HEK293 (cell line): ENCODE measurements at regions not wholly inside any gene's neighbourhood (a gene's known extent, or its start where the extent isn't known, plus 50 kb on each side); places are given as distances from the start of the nearest gene placed in this dataset.
A peak's percentile ranks its signal among the peaks of the same experiment; 100 is the strongest.

Source experiments
- CTCF ChIA-PET: fragments of 350-600 bp; formaldehyde crosslinking; extraction: SDS; loops from one replicate; lab custom pipeline; 2021; ENCODE audit warnings: antibody characterized with exemption; lab: Yijun Ruan, JAX
- POLR2A ChIA-PET: fragments of 300-600 bp; formaldehyde crosslinking; extraction: SDS; loops from one replicate; lab custom pipeline; 2020; ENCODE audit warnings: antibody characterized with exemption, inconsistent platforms; lab: Yijun Ruan, JAX
- H3K27ac ChIP-seq: fragments of 200-500 bp; sonication (Bioruptor generic); 2 replicates; pipeline ENCODE4 v1.5.1; 2014; ENCODE audit warnings: low read depth, low read length, control low read depth, inconsistent platforms; ENCODE audit errors: extremely low read depth
- H3K36me3 ChIP-seq, 2 experiments: fragments of 200-500 bp in 1 of 2; sonication (Bioruptor generic) in 1 of 2; 1 replicate in 1 of 2; 2 replicates in 1 of 2; pipeline ENCODE4 v1.5.1; 2014 to 2017; ENCODE audit warnings: inconsistent platforms in 2 of 2, low read length in 2 of 2; ENCODE audit not compliant: control insufficient read depth in 2 of 2, insufficient read depth in 1 of 2
- H3K4me1 ChIP-seq: fragments of 200-500 bp; sonication (Bioruptor generic); 2 replicates; pipeline ENCODE4 v1.5.1; 2014; ENCODE audit warnings: mild to moderate bottlenecking, low read length, inconsistent platforms; ENCODE audit not compliant: control insufficient read depth, insufficient read depth
- H3K4me3 ChIP-seq: 2 replicates; pipeline ENCODE4 v1.5.1; 2011; ENCODE audit warnings: low read depth, mild to moderate bottlenecking, control low read depth, low read length, moderate library complexity
- H3K9me3 ChIP-seq: fragments of 200-500 bp; sonication (Bioruptor generic); 2 replicates; pipeline ENCODE4 v1.5.1; 2014; ENCODE audit warnings: low read depth, low read length, inconsistent platforms; ENCODE audit not compliant: control insufficient read depth, insufficient read depth
- ELK4 ChIP-seq: IDR thresholded peaks from 2 replicates; pipeline ENCODE4 v1.6.1; 2011; ENCODE audit warnings: mild to moderate bottlenecking, low read depth, low read length, borderline replicate concordance
- GLI2 ChIP-seq: fragments of 450-650 bp; formaldehyde crosslinking; IDR thresholded peaks from 2 replicates; pipeline ENCODE4; 2017; ENCODE audit warnings: missing biosample characterization, missing genetic modification characterization, low read depth, borderline replicate concordance
- PATZ1 ChIP-seq: fragments of 450-650 bp; formaldehyde crosslinking; IDR thresholded peaks from 2 replicates; pipeline ENCODE4 v1.5.1; 2016; ENCODE audit warnings: missing biosample characterization, missing genetic modification characterization
- SALL2 ChIP-seq: fragments of 450-650 bp; formaldehyde crosslinking; IDR thresholded peaks from 2 replicates; pipeline ENCODE4 v1.5.0; 2017; ENCODE audit warnings: missing biosample characterization, mild to moderate bottlenecking, missing genetic modification characterization, borderline replicate concordance
- SCRT2 ChIP-seq: fragments of 450-650 bp; formaldehyde crosslinking; IDR thresholded peaks from 2 replicates; pipeline ENCODE4 v1.5.1; 2016; ENCODE audit warnings: missing biosample characterization, missing genetic modification characterization
- SP2 ChIP-seq: fragments of 450-650 bp; formaldehyde crosslinking; IDR thresholded peaks from 2 replicates; pipeline ENCODE4 v1.5.1; 2016; ENCODE audit warnings: missing biosample characterization, missing genetic modification characterization
- YY2 ChIP-seq: fragments of 450-650 bp; formaldehyde crosslinking; IDR thresholded peaks from 2 replicates; pipeline ENCODE4 v1.5.1; 2016; ENCODE audit warnings: missing biosample characterization, missing genetic modification characterization
- ZFP37 ChIP-seq: fragments of 450-650 bp; formaldehyde crosslinking; IDR thresholded peaks from 2 replicates; pipeline ENCODE4 v1.5.1; 2016; ENCODE audit warnings: missing biosample characterization, missing genetic modification characterization
- ZIC2 ChIP-seq: fragments of 450-650 bp; formaldehyde crosslinking; IDR thresholded peaks from 2 replicates; pipeline ENCODE4 v1.5.1; 2016; ENCODE audit warnings: missing biosample characterization, missing genetic modification characterization
- ZNF140 ChIP-seq: fragments of 450-650 bp; formaldehyde crosslinking; IDR thresholded peaks from 2 replicates; pipeline ENCODE4 v1.5.1; 2016; ENCODE audit warnings: missing biosample characterization, missing genetic modification characterization
- ZNF148 ChIP-seq: fragments of 450-650 bp; formaldehyde crosslinking; IDR thresholded peaks from 2 replicates; pipeline ENCODE4 v1.5.0; 2017; ENCODE audit warnings: missing biosample characterization, missing genetic modification characterization, borderline replicate concordance
- ZNF280D ChIP-seq: fragments of 450-650 bp; formaldehyde crosslinking; IDR thresholded peaks from 2 replicates; pipeline ENCODE4 v1.5.1; 2016; ENCODE audit warnings: missing biosample characterization, missing genetic modification characterization
- ZNF501 ChIP-seq: fragments of 450-650 bp; formaldehyde crosslinking; IDR thresholded peaks from 2 replicates; pipeline ENCODE4 v1.5.1; 2016; ENCODE audit warnings: missing biosample characterization, missing genetic modification characterization
- ZNF529 ChIP-seq: fragments of 450-650 bp; formaldehyde crosslinking; IDR thresholded peaks from 2 replicates; pipeline ENCODE4 v1.5.1; 2017; ENCODE audit warnings: missing genetic modification characterization, missing biosample characterization; ENCODE audit not compliant: insufficient replicate concordance
- ZNF530 ChIP-seq: fragments of 450-650 bp; formaldehyde crosslinking; IDR thresholded peaks from 2 replicates; pipeline ENCODE4 v1.5.1; 2016; ENCODE audit warnings: low read depth, missing biosample characterization, missing genetic modification characterization
- ZNF571 ChIP-seq: fragments of 450-650 bp; formaldehyde crosslinking; IDR thresholded peaks from 2 replicates; pipeline ENCODE4 v1.5.0; 2017; ENCODE audit warnings: missing biosample characterization, missing genetic modification characterization
- ZNF624 ChIP-seq: fragments of 450-650 bp; formaldehyde crosslinking; IDR thresholded peaks from 2 replicates; pipeline ENCODE4 v1.5.1; 2017; ENCODE audit warnings: missing biosample characterization, missing genetic modification characterization
- ZNF692 ChIP-seq: fragments of 450-650 bp; formaldehyde crosslinking; IDR thresholded peaks from 2 replicates; pipeline ENCODE4 v1.5.1; 2016; ENCODE audit warnings: missing biosample characterization, missing genetic modification characterization
- ZSCAN16 ChIP-seq: fragments of 450-650 bp; formaldehyde crosslinking; IDR thresholded peaks from 2 replicates; pipeline ENCODE4 v1.5.1; 2016; ENCODE audit warnings: missing biosample characterization, missing genetic modification characterization

DNA sequence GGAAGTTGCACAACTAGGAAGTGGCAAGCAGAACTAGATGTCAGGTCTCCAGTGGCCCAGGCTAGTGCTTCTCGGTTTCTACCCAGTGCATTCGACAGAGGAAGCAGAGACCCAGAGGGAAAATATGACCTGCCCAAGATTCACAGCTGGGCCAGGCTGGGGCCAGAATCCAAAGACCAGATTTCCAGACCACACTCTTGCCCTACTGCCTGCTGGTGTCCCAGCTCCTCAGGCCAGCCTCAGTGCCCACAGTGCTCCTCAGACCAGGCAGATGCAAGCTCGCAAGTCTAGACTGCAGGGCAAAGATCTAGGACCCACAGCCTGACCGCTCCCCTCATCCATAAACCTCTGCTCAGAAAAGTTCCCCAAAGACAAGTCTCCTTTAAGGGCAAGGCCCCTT lies 262.6 kb downstream of the BUD13 start:
- POLR2A ChIA-PET, result no interaction called here
- H3K27ac ChIP-seq, result no peak overlapping the region
- CTCF ChIA-PET, result interaction anchor here (3.9 kb wide), 1 partner anchor 10 kb away, joined by 23 read pairs; no protein-coding TSS in a partner anchor

DNA sequence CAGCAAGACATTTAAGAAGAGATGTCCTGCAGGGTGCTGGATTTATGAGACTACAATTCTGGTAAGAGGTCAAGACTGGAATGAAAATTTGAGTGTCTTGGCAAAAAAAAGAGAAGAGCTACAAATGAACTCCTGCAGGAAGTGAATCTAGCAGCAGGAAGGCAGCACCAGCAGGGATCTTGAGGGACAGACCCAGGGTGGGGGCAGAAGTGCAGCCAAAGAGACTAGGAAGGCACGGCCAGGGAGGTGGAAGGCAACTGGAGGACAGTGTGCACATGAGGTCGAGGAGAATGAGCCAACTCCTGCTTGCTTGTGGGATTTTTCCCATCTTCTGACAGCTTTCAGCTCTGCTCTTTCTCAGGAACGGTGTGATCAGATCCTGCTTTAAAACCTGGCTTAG lies 263.2 kb downstream of the BUD13 start:
- Histone ChIP-seq H3K36me3 (no peaks in the 10 kb centered on the region), H3K9me3 (no peaks in the 10 kb centered on the region), H3K27ac (no peak overlapping the region), H3K4me3 (no peak overlapping the region), H3K4me1 (no peaks in the 10 kb centered on the region)
- CTCF ChIA-PET, result interaction anchor here (3.9 kb wide), 1 partner anchor 9 kb away, joined by 23 read pairs; no protein-coding TSS in a partner anchor
- POLR2A ChIA-PET, result no interaction called here
- TF ChIP-seq ZIC2 (tag by site-specific recombination) (0 out of 2 replicates have a peak, but pooled peaks have one; percentile 31), SALL2 (no peak)
- TF ChIP-seq, all 188 proteins: peak for 1

More for the DNA sequence above, 262.6 kb downstream of the BUD13 start:
- TF ChIP-seq ZNF624, result no peak
- no peak for TF ChIP-seq ELK4
- TF ChIP-seq ZNF692 (tag by site-specific recombination), result no peak
- TF ChIP-seq SCRT2, result no peak
- no peak for TF ChIP-seq ZSCAN16 (tag by site-specific recombination)
- TF ChIP-seq ZNF140 (tag by site-specific recombination), result no peak
- no peak for TF ChIP-seq ZNF529 (tag by site-specific recombination)
- Histone ChIP-seq H3K36me3 (no peaks in the 10 kb centered on the region), H3K4me1 (no peaks in the 10 kb centered on the region), H3K4me3 (no peak overlapping the region), H3K9me3 (no peaks in the 10 kb centered on the region)

DNA sequence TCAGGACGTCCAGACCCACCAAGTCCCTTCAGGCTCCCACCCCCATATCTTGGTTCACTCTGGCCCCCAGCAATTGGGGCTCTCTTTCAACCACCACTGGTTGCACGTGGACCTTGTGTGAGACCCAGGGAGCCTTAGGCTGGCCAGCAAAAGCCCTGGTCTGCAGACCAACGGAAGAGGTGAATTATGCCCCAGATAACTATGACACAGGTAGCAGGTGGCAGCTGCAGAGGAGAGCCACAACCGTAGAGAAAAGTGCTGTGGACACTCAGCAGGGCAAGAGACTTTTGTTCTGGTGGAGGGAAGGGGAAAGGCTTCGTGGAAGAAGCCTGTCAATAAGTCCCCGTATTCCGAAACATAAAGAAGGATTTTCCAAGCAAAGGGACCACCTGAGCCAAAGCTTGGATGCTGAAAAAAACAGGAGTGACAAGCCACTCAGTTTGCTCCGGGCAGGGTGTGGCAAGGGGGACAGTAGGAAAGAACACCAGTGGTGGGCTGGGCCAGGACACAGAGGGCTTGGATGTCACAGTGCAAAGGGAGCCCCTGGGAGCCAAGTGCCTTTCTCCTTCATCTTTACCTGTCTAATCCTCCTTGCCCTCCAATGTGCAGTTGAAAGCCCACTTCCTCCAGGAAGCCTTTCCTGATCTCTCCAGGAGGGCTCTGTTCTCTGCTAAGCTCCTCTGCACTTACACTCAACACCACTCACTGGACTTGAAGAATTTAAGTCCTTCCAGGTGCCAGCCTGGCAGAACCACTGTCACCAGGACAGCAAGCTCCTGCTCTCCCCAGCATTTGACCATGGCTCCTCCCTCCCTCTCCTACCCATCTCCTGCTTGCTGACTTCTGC lies 264.7 kb downstream of the BUD13 start:
- no peak overlapping the region for H3K4me3 ChIP-seq
- no peak for TF ChIP-seq ZNF530 (tag by site-specific recombination)
- no peak for TF ChIP-seq SP2 (tag by site-specific recombination)
- no peak for TF ChIP-seq ZFP37
- no peak for TF ChIP-seq GLI2
- no peak for TF ChIP-seq ZNF501 (tag by site-specific recombination)
- TF ChIP-seq YY2 (tag by site-specific recombination), result no peak
- no peak for TF ChIP-seq ZNF148 (tag by site-specific recombination)
- TF ChIP-seq ZNF280D (tag by site-specific recombination), result no peak
- TF ChIP-seq ZNF571 (tag by site-specific recombination), result no peak
- TF ChIP-seq PATZ1 (tag by site-specific recombination), result no peak
- TF ChIP-seq ZNF140 (tag by site-specific recombination), result no peak
- no peak overlapping the region for H3K27ac ChIP-seq
- CTCF ChIA-PET, result interaction anchor here (0.6 to 1.2 kb wide), 3 partner anchors 9 to 192 kb away, joined by 3 to 4 read pairs (median 3); no protein-coding TSS in a partner anchor
- H3K9me3 ChIP-seq, result no peaks in the 10 kb centered on the region
- H3K4me1 ChIP-seq, result no peaks in the 10 kb centered on the region
- no peaks in the 10 kb centered on the region for H3K36me3 ChIP-seq
- POLR2A ChIA-PET, result no interaction called here
